ENCODE measurements at regions not wholly inside any gene's neighbourhood (a gene's known extent, or its start where the extent isn't known, plus 50 kb on each side); places are given as distances from the start of the nearest gene placed in this dataset.

GRCh38 chr7:57579454-57579853, 129.5 kb downstream of the ZNF716 start:
- H3K4me3 ChIP-seq (ENCODE audit: low read length in 3 of 3), result no peak overlapping the region
- no peak for TF ChIP-seq CTCF (IDR thresholded peaks at IDR 0.05; ENCODE audit: borderline replicate concordance, extremely low read depth, insufficient read depth)
- H3K27ac ChIP-seq (ENCODE audit: low read depth in 2 of 2, low read length in 2 of 2), result no peak overlapping the region
- no peaks in the 10 kb centered on the region for H3K9me3 ChIP-seq (ENCODE audit: control insufficient read depth in 2 of 3, insufficient read depth in 1 of 3, low read length in 3 of 3)
- no peaks in the 10 kb centered on the region for H3K4me1 ChIP-seq (ENCODE audit: control insufficient read depth in 2 of 3, insufficient read depth in 2 of 3, low read depth in 1 of 3, low read length in 3 of 3)
- no peak overlapping the region for H3K9ac ChIP-seq (ENCODE audit: low read length in 3 of 3)
- FAIRE-seq (no peak), DNase-seq (no peak)
- intact Hi-C loops (cut with DNase I), result no loop called here
- no peaks in the 10 kb centered on the region for H3K36me3 ChIP-seq (ENCODE audit: control insufficient read depth in 2 of 3, insufficient read depth in 3 of 3, low read length in 3 of 3)
- no peaks in the 10 kb centered on the region for H3K27me3 ChIP-seq (ENCODE audit: control insufficient read depth, insufficient read depth, low read length)

Data from kidney (tissue), 13 donors.